Muscle layer of duodenum (tissue), 2 donors: ENCODE measurements at regions not wholly inside any gene's neighbourhood (a gene's known extent, or its start where the extent isn't known, plus 50 kb on each side); places are given as distances from the start of the nearest gene placed in this dataset.
"Not testable (repeated sequence)": the region's sequence is repeated elsewhere in the genome, so short reads cannot be mapped to it uniquely, and the experiment has no call there.

Experiments
- H3K27ac ChIP-seq: one replicate; pipeline ENCODE4 v1.7.0; 2013; ENCODE audit warnings: mild to moderate bottlenecking, low read length
- H3K27me3 ChIP-seq: one replicate; pipeline ENCODE4 v1.7.0; 2013; ENCODE audit warnings: low read depth, mild to moderate bottlenecking, control low read depth, low read length
- H3K36me3 ChIP-seq, 2 donors: one replicate each; pipeline ENCODE4 v1.7.0; 2013; ENCODE audit warnings: low read length in 2 of 2, control low read depth in 1 of 2, mild to moderate bottlenecking in 1 of 2; ENCODE audit not compliant: insufficient read depth in 2 of 2, control insufficient read depth in 1 of 2
- H3K4me1 ChIP-seq, 2 donors: one replicate each; pipeline ENCODE4 v1.7.0; 2013; ENCODE audit warnings: low read length in 2 of 2, mild to moderate bottlenecking in 2 of 2, control low read depth in 1 of 2, moderate library complexity in 1 of 2; ENCODE audit not compliant: insufficient read depth in 2 of 2, control insufficient read depth in 1 of 2
- H3K4me3 ChIP-seq, 2 donors: one replicate each; pipeline ENCODE4 v1.7.0; 2013; ENCODE audit warnings: low read length in 2 of 2, low read depth in 1 of 2, mild to moderate bottlenecking in 1 of 2
- H3K9me3 ChIP-seq, 2 donors: one replicate each; pipeline ENCODE4 v1.7.0; 2013; ENCODE audit warnings: low read length in 2 of 2, control low read depth in 1 of 2, mild to moderate bottlenecking in 1 of 2; ENCODE audit not compliant: control insufficient read depth in 1 of 2
- donor health status: healthy.

- no peaks in the 10 kb centered on the region for H3K36me3 ChIP-seq
- H3K4me3 ChIP-seq, result no peak overlapping the region
- no peak overlapping the region for H3K27ac ChIP-seq
- H3K9me3 ChIP-seq, result peaks cover 0 to 3% of the 10 kb centered on the region in 2 donors
- H3K4me1 ChIP-seq, result no peaks in the 10 kb centered on the region
- no peaks in the 10 kb centered on the region for H3K27me3 ChIP-seq
Observed at GRCh38 chr3:84666468-84666867, 292.3 kb upstream of the CADM2 start.

GRCh38 chr3:84679211-84679610 lies 279.6 kb upstream of the CADM2 start:
- Histone ChIP-seq H3K4me1 (no peaks in the 10 kb centered on the region), H3K4me3 (no peak overlapping the region), H3K27me3 (no peaks in the 10 kb centered on the region), H3K36me3 (no peaks in the 10 kb centered on the region), H3K9me3 (no peaks in the 10 kb centered on the region), H3K27ac (no peak overlapping the region)

GRCh38 chr3:84680700-84681099 lies 278.1 kb upstream of the CADM2 start:
- Histone ChIP-seq H3K4me1 (no peaks in the 10 kb centered on the region), H3K36me3 (no peaks in the 10 kb centered on the region), H3K4me3 (no peak overlapping the region), H3K27me3 (no peaks in the 10 kb centered on the region), H3K9me3 (no peaks in the 10 kb centered on the region), H3K27ac (no peak overlapping the region)

- Histone ChIP-seq H3K4me3 (no peak overlapping the region), H3K9me3 (no peaks in the 10 kb centered on the region), H3K36me3 (no peaks in the 10 kb centered on the region), H3K27ac (no peak overlapping the region), H3K27me3 (no peaks in the 10 kb centered on the region), H3K4me1 (no peaks in the 10 kb centered on the region)
Observed at GRCh38 chr3:84683493-84683892, 275.3 kb upstream of the CADM2 start.

- Histone ChIP-seq H3K27me3 (no peaks in the 10 kb centered on the region), H3K9me3 (no peaks in the 10 kb centered on the region), H3K4me3 (no peak overlapping the region), H3K27ac (no peak overlapping the region), H3K36me3 (no peaks in the 10 kb centered on the region), H3K4me1 (no peaks in the 10 kb centered on the region)
Observed at GRCh38 chr3:84685467-84685866, 273.3 kb upstream of the CADM2 start.

- H3K36me3 ChIP-seq, result no peaks in the 10 kb centered on the region
Observed at GRCh38 chr3:84692261-84692660, 266.5 kb upstream of the CADM2 start.

GRCh38 chr3:84710288-84710687 lies 248.5 kb upstream of the CADM2 start:
- H3K9me3 ChIP-seq, H3K4me3 ChIP-seq, H3K27me3 ChIP-seq, H3K27ac ChIP-seq, H3K36me3 ChIP-seq, H3K4me1 ChIP-seq: not testable (repeated sequence)

More at GRCh38 chr3:84692261-84692660, 266.5 kb upstream of the CADM2 start:
- H3K9me3 ChIP-seq, result no peaks in the 10 kb centered on the region
- H3K27ac ChIP-seq, result no peak overlapping the region
- no peaks in the 10 kb centered on the region for H3K4me1 ChIP-seq
- H3K27me3 ChIP-seq, result no peaks in the 10 kb centered on the region
- no peak overlapping the region for H3K4me3 ChIP-seq

- Histone ChIP-seq H3K36me3 (no peaks in the 10 kb centered on the region), H3K9me3 (no peaks in the 10 kb centered on the region), H3K27me3 (no peaks in the 10 kb centered on the region), H3K4me3 (no peak overlapping the region), H3K4me1 (no peaks in the 10 kb centered on the region), H3K27ac (no peak overlapping the region)
Observed at GRCh38 chr3:84717894-84718293, 240.9 kb upstream of the CADM2 start.

GRCh38 chr3:84724877-84725276 lies 233.9 kb upstream of the CADM2 start:
- Histone ChIP-seq H3K4me1 (no peaks in the 10 kb centered on the region), H3K36me3 (no peaks in the 10 kb centered on the region), H3K9me3 (no peaks in the 10 kb centered on the region), H3K27me3 (no peaks in the 10 kb centered on the region), H3K4me3 (no peak overlapping the region), H3K27ac (no peak overlapping the region)

- H3K27ac ChIP-seq, result no peak overlapping the region
- no peaks in the 10 kb centered on the region for H3K9me3 ChIP-seq
- no peaks in the 10 kb centered on the region for H3K4me1 ChIP-seq
- H3K36me3 ChIP-seq, result no peaks in the 10 kb centered on the region
- H3K27me3 ChIP-seq, result no peaks in the 10 kb centered on the region
- H3K4me3 ChIP-seq, result no peak overlapping the region
Observed at GRCh38 chr3:84727616-84728015, 231.2 kb upstream of the CADM2 start.

- not testable (repeated sequence) for H3K4me1 ChIP-seq, H3K27ac ChIP-seq, H3K4me3 ChIP-seq, H3K36me3 ChIP-seq, H3K9me3 ChIP-seq, H3K27me3 ChIP-seq
Observed at GRCh38 chr3:84734731-84735130, 224.1 kb upstream of the CADM2 start.

GRCh38 chr3:84738086-84738485 lies 220.7 kb upstream of the CADM2 start:
- no peaks in the 10 kb centered on the region for H3K36me3 ChIP-seq
- H3K27me3 ChIP-seq, result no peaks in the 10 kb centered on the region
- H3K4me1 ChIP-seq, result no peaks in the 10 kb centered on the region
- H3K4me3 ChIP-seq, result no peak overlapping the region
- H3K9me3 ChIP-seq, result no peaks in the 10 kb centered on the region
- no peak overlapping the region for H3K27ac ChIP-seq
